Coronary artery (tissue), 2 donors: ENCODE measurements at regions not wholly inside any gene's neighbourhood (a gene's known extent, or its start where the extent isn't known, plus 50 kb on each side); places are given as distances from the start of the nearest gene placed in this dataset.

Experiments
- DNase-seq: peaks from one replicate; pipeline ENCODE4 v3.0.0-alpha.2; 2017; ENCODE audit warnings: low spot score
- H3K27ac ChIP-seq, 2 donors: fragments of 200-600 bp; sonication (generic); one replicate each; pipeline ENCODE4 v1.5.1; 2016 to 2019
- H3K4me3 ChIP-seq: fragments of 200-600 bp; sonication (generic); 2 replicates; pipeline ENCODE4 v1.5.1; 2016; ENCODE audit warnings: mild to moderate bottlenecking, moderate library complexity
- CTCF ChIP-seq: fragments of 200-600 bp; sonication (generic); IDR thresholded peaks from one replicate; pipeline ENCODE4 v1.5.1; 2019; ENCODE audit warnings: antibody characterized with exemption

- no peak for TF ChIP-seq CTCF
- H3K27ac ChIP-seq = no peak overlapping the region
- DNase-seq = no peak
- no peak overlapping the region for H3K4me3 ChIP-seq
Measured at GRCh38 chr5:125836256-125836655, 587.0 kb upstream of the GRAMD2B start.

- no peak for TF ChIP-seq CTCF
- H3K4me3 ChIP-seq = no peak overlapping the region
- no peak for DNase-seq
- H3K27ac ChIP-seq = no peak overlapping the region
Measured at GRCh38 chr5:125837866-125838265, 585.3 kb upstream of the GRAMD2B start.

DNA sequence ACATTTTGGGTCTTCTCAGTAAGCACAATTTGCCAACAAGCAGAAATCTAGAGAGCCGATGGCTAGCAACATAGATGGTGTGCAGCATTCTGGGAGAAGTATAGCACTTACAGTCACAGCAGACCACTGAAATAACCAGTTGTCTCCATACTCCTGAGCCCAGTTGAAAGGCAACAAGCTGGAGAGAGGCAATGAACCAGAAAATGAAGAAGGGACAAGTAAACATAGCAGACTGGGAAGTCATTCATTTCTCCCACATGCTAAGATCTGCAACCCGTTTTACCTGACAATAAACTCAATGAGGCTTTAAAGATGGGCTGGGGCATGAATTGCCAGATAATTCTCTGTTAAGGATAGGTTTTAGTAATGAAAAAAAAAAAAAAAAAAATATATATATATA lies 575.6 kb upstream of the GRAMD2B start:
- no peak overlapping the region for H3K4me3 ChIP-seq
- no peak overlapping the region for H3K27ac ChIP-seq
- no peak for TF ChIP-seq CTCF
- DNase-seq = no peak

DNA sequence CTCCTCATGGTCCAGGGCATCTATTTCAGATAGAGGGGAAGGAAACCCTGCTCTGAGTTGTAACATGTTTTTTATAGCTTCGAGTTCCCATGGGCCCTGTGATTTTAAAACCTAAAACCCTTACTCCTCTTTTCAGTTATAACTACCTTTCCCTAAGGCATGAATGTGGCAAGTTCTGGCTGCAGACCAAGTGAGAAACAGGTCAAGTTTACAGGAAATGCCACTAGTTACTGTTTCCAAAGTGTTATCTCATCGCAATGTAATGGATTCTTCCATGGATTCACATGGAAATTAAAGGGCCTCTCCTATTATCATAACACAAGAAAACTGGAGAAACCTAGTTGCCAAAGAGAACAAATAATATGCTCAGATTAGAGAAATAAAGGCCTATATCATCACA lies 574.5 kb upstream of the GRAMD2B start:
- Histone ChIP-seq H3K27ac (no peak overlapping the region), H3K4me3 (no peak overlapping the region)
- DNase-seq = no peak
- TF ChIP-seq CTCF = no peak

GRCh38 chr5:125856949-125857348 lies 566.3 kb upstream of the GRAMD2B start:
- no peak for TF ChIP-seq CTCF
- Histone ChIP-seq H3K27ac (no peak overlapping the region), H3K4me3 (no peak overlapping the region)
- DNase-seq = no peak

DNA sequence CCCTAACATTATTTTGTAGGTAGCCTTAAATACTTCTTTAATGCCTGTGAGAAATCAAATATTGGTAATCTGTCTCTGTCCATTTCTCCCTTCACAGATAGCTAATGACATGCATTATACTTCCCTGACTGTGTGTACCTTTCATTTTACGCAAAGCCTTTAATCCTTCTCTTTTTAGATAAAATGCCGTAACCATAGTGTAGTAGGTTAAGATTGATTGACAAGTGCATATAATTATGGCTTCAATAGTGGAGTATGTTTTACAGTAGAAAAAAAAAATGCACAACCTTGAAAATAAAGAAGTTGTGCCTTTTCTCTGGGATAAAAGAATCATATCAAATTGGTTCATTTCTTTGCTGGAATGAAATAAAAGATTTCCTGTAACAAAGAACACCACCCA lies 559.6 kb upstream of the GRAMD2B start:
- Histone ChIP-seq H3K27ac (no peak overlapping the region), H3K4me3 (no peak overlapping the region)
- TF ChIP-seq CTCF = no peak
- DNase-seq = no peak

- DNase-seq = no peak
- Histone ChIP-seq H3K4me3 (no peak overlapping the region), H3K27ac (no peak overlapping the region)
- no peak for TF ChIP-seq CTCF
Measured at GRCh38 chr5:125865166-125865815, 557.9 kb upstream of the GRAMD2B start.
